GM23338 (cell line): ENCODE measurements at regions not wholly inside any gene's neighbourhood (a gene's known extent, or its start where the extent isn't known, plus 50 kb on each side); places are given as distances from the start of the nearest gene placed in this dataset.

ENCODE experiments used
- ATAC-seq: fragments of 200-7000 bp; cut with Tn5 transposase; 3 replicates; pipeline ENCODE4 v1.9.1; 2020
- DNase-seq: peaks from one replicate; pipeline ENCODE4 v3.0.0-alpha.2; 2015; ENCODE audit warnings: low spot score
- H2AFZ ChIP-seq: fragments of 200-600 bp; sonication (generic); 2 replicates; pipeline ENCODE4 v1.8.0; 2016; ENCODE audit warnings: antibody characterized with exemption, mild to moderate bottlenecking, moderate library complexity
- H3F3A ChIP-seq: fragments of 200-600 bp; sonication (generic); replicated peaks from 2 replicates; pipeline ENCODE4 v1.8.0; 2017; ENCODE audit warnings: antibody characterized with exemption, mixed run types, low read depth
- H3K27ac ChIP-seq: fragments of 200-600 bp; sonication (generic); 2 replicates; pipeline ENCODE4 v1.6.1; 2016; ENCODE audit warnings: low read depth
- H3K27me3 ChIP-seq: fragments of 200-600 bp; sonication (generic); 2 replicates; pipeline ENCODE4 v1.8.0; 2016; ENCODE audit warnings: mild to moderate bottlenecking, mixed run types, moderate library complexity; ENCODE audit not compliant: insufficient read depth
- H3K36me3 ChIP-seq: fragments of 200-600 bp; sonication (generic); 2 replicates; pipeline ENCODE4 v1.8.0; 2016; ENCODE audit warnings: mild to moderate bottlenecking; ENCODE audit not compliant: insufficient read depth
- H3K4me1 ChIP-seq: fragments of 200-600 bp; sonication (generic); 2 replicates; pipeline ENCODE4 v1.8.0; 2016; ENCODE audit warnings: mild to moderate bottlenecking, moderate library complexity; ENCODE audit not compliant: insufficient read depth
- H3K4me2 ChIP-seq: fragments of 200-600 bp; sonication (generic); 2 replicates; pipeline ENCODE4 v1.7.1; 2017; ENCODE audit warnings: mixed run types
- H3K4me3 ChIP-seq: fragments of 200-600 bp; sonication (generic); 2 replicates; pipeline ENCODE4 v1.6.1; 2016; ENCODE audit warnings: mixed run types
- H3K79me2 ChIP-seq: fragments of 200-600 bp; sonication (generic); replicated peaks from 2 replicates; pipeline ENCODE4 v1.8.0; 2017; ENCODE audit warnings: mild to moderate bottlenecking; ENCODE audit not compliant: insufficient read depth
- H3K9me2 ChIP-seq: fragments of 200-600 bp; sonication (generic); 2 replicates; pipeline ENCODE4 v1.8.0; 2017; ENCODE audit not compliant: insufficient read depth
- H4K20me1 ChIP-seq: fragments of 200-600 bp; sonication (generic); replicated peaks from 2 replicates; pipeline ENCODE4 v1.8.0; 2017; ENCODE audit warnings: mild to moderate bottlenecking; ENCODE audit not compliant: insufficient read depth
- H3K27ac Mint-ChIP-seq: 2 replicates; pipeline ENCODE4 v1.8.0; 2020; ENCODE audit warnings: inconsistent platforms, mild to moderate bottlenecking, moderate library complexity, mixed read lengths
- H3K27me3 Mint-ChIP-seq: 3 replicates; pipeline ENCODE4 v1.8.0; 2022; ENCODE audit warnings: low read depth, mild to moderate bottlenecking, moderate library complexity, mixed read lengths, inconsistent platforms; ENCODE audit not compliant: insufficient read depth, poor library complexity
- H3K36me3 Mint-ChIP-seq: 3 replicates; pipeline ENCODE4 v1.8.0; 2021; ENCODE audit warnings: low read depth, mild to moderate bottlenecking, inconsistent platforms, moderate library complexity, mixed read lengths
- H3K4me1 Mint-ChIP-seq: 3 replicates; pipeline ENCODE4 v1.8.0; 2020; ENCODE audit warnings: mild to moderate bottlenecking, inconsistent platforms, mixed read lengths
- H3K4me3 Mint-ChIP-seq: 3 replicates; pipeline ENCODE4 v1.8.0; 2021; ENCODE audit warnings: moderate library complexity, mild to moderate bottlenecking, inconsistent platforms, mixed read lengths
- H3K9me3 Mint-ChIP-seq: 3 replicates; pipeline ENCODE4 v1.8.0; 2020; ENCODE audit warnings: moderate library complexity, mild to moderate bottlenecking, inconsistent platforms, mixed read lengths
- CREB1 ChIP-seq: fragments of 250-450 bp; sonication (Bioruptor Pico); IDR thresholded peaks from 2 replicates; pipeline ENCODE4 v1.5.0; 2020; ENCODE audit warnings: low read depth, mild to moderate bottlenecking, moderate library complexity
- EZH2 ChIP-seq: fragments of 200-600 bp; sonication (generic); IDR thresholded peaks from one replicate; pipeline ENCODE4 v1.8.0; 2017; ENCODE audit warnings: antibody characterized with exemption, mild to moderate bottlenecking, low read depth; ENCODE audit not compliant: unreplicated experiment
- EZH2phosphoT487 ChIP-seq: fragments of 200-600 bp; sonication (generic); IDR thresholded peaks from one replicate; pipeline ENCODE4 v1.8.1; 2018; ENCODE audit warnings: antibody characterized with exemption; ENCODE audit not compliant: unreplicated experiment
- JUNB ChIP-seq: IDR thresholded peaks from one replicate; pipeline ENCODE4 v1.6.1; 2016; ENCODE audit warnings: antibody characterized with exemption; ENCODE audit not compliant: unreplicated experiment
- NANOG ChIP-seq: IDR thresholded peaks from 2 replicates; pipeline ENCODE4 v1.6.1; 2016; ENCODE audit warnings: antibody characterized with exemption, borderline replicate concordance
- POLR2AphosphoS5 ChIP-seq: IDR thresholded peaks from 2 replicates; pipeline ENCODE4 v1.6.1; 2016; ENCODE audit warnings: antibody characterized with exemption, low read depth
- STAT1 ChIP-seq: IDR thresholded peaks from one replicate; pipeline ENCODE4 v1.6.1; 2016; ENCODE audit warnings: antibody characterized with exemption; ENCODE audit not compliant: unreplicated experiment
- ZNF114 ChIP-seq: fragments of 250-450 bp; sonication (Bioruptor Pico); IDR thresholded peaks from 2 replicates; pipeline ENCODE4 v1.5.0; 2020; ENCODE audit warnings: mild to moderate bottlenecking, moderate library complexity
- ZNF331 ChIP-seq: fragments of 250-450 bp; sonication (Bioruptor Pico); IDR thresholded peaks from 2 replicates; pipeline ENCODE4 v1.5.0; 2020; ENCODE audit warnings: low read depth, mild to moderate bottlenecking, moderate library complexity
- TF ChIP-seq, protein P1 (sequence below), 2 experiments: fragments of 200-600 bp in 1 of 2; sonication (generic) in 1 of 2; conservative IDR thresholded peaks; 2 replicates each; pipeline versions ENCODE4 v1.5.1 to v1.6.1; 2016 to 2017; ENCODE audit warnings: antibody characterized with exemption in 2 of 2, low read depth in 2 of 2, mild to moderate bottlenecking in 2 of 2, moderate library complexity in 1 of 2
- TF ChIP-seq, protein P2 (sequence below): IDR thresholded peaks from 2 replicates; pipeline ENCODE4 v1.6.1; 2016; ENCODE audit warnings: antibody characterized with exemption
- TF ChIP-seq, protein P3 (sequence below): IDR thresholded peaks from one replicate; pipeline ENCODE4 v1.6.1; 2018; ENCODE audit warnings: antibody characterized with exemption; ENCODE audit not compliant: unreplicated experiment
- TF ChIP-seq, protein P4 (sequence below): fragments of 250-450 bp; sonication (Bioruptor Pico); IDR thresholded peaks from 2 replicates; pipeline ENCODE4 v1.5.0; 2020; ENCODE audit warnings: mild to moderate bottlenecking, moderate library complexity

DNA sequence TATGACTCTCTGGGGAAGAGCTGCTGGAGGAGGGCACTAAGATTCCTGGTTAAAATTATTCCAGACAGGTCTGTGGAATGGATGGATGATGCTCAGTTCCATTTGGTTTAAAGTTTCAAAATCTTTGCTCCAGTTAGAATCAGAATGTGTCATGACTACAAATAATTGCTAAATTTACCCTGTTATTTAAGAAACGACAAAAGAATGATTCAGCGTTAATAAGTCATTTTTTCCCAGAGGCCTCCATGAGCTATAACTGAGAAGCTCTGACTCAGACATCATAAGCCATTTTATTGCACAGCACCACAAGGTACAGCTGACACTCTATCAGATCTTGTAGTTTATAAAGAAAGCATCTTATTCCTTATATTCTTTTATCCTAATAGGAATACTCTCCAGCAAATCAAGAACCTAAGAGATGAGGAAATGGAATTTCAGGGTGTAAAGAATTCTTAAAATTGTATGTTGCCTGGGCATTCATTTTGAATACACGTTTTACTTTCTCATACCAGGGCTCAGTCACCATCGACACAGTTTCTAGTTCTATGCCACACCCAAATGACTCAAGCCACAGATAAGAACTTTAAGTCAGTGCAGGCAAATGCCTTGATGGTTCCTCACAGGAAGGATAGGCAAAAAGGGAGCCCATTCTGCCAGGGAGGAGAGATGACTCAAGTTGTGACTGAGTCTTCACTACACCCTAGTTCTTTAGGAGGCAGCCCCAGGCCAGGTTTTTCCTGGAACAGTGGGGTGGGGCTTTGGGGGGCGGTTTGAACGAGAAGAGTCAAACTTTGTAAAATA is 636.0 kb downstream of the MMUT start:
- DNase-seq: no peak
- H3K4me1 Mint-ChIP-seq: peaks cover 4% of the 10 kb centered on the region; the same call in 1 of the 3 replicates

More for the DNA sequence above, 636.0 kb downstream of the MMUT start:
- Histone ChIP-seq H3K9me2 (peaks cover 3% of the 10 kb centered on the region; the same call in 1 of the 2 replicates), H3K36me3 (no peaks in the 10 kb centered on the region), H3K4me3 (no peak overlapping the region), H4K20me1 (no peaks in the 10 kb centered on the region), H3K27me3 (no peaks in the 10 kb centered on the region), H3K79me2 (no peaks in the 10 kb centered on the region), H3F3A (no peaks in the 10 kb centered on the region), H3K27ac (no peak overlapping the region), H2AFZ (peak overlapping the region; percentile 35; the same call in 1 of the 2 replicates), H3K4me1 (peaks cover 13% of the 10 kb centered on the region; the same call in 1 of the 2 replicates), H3K4me2 (no peak overlapping the region)
- Mint-ChIP-seq H3K4me3 (no peak overlapping the region), H3K36me3 (no peaks in the 10 kb centered on the region), H3K27ac (no peak overlapping the region), H3K27me3 (no peaks in the 10 kb centered on the region), H3K9me3 (no peaks in the 10 kb centered on the region)
- TF ChIP-seq JUNB (no peak), CREB1 (CRISPR knock-in tag) (no peak), ZNF331 (CRISPR knock-in tag) (no peak), EZH2phosphoT487 (no peak), EZH2 (no peak), ZNF114 (CRISPR knock-in tag) (no peak), STAT1 (no peak), NANOG (no peak), POLR2AphosphoS5 (no peak)
- TF ChIP-seq, protein P1, sequence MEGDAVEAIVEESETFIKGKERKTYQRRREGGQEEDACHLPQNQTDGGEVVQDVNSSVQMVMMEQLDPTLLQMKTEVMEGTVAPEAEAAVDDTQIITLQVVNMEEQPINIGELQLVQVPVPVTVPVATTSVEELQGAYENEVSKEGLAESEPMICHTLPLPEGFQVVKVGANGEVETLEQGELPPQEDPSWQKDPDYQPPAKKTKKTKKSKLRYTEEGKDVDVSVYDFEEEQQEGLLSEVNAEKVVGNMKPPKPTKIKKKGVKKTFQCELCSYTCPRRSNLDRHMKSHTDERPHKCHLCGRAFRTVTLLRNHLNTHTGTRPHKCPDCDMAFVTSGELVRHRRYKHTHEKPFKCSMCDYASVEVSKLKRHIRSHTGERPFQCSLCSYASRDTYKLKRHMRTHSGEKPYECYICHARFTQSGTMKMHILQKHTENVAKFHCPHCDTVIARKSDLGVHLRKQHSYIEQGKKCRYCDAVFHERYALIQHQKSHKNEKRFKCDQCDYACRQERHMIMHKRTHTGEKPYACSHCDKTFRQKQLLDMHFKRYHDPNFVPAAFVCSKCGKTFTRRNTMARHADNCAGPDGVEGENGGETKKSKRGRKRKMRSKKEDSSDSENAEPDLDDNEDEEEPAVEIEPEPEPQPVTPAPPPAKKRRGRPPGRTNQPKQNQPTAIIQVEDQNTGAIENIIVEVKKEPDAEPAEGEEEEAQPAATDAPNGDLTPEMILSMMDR (conservative IDR thresholded peaks at IDR 0.05; ENCODE audit: low read depth in 2 of 2): no peak
- TF ChIP-seq, protein P2, sequence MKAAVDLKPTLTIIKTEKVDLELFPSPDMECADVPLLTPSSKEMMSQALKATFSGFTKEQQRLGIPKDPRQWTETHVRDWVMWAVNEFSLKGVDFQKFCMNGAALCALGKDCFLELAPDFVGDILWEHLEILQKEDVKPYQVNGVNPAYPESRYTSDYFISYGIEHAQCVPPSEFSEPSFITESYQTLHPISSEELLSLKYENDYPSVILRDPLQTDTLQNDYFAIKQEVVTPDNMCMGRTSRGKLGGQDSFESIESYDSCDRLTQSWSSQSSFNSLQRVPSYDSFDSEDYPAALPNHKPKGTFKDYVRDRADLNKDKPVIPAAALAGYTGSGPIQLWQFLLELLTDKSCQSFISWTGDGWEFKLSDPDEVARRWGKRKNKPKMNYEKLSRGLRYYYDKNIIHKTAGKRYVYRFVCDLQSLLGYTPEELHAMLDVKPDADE: no peak
- TF ChIP-seq, protein P3, sequence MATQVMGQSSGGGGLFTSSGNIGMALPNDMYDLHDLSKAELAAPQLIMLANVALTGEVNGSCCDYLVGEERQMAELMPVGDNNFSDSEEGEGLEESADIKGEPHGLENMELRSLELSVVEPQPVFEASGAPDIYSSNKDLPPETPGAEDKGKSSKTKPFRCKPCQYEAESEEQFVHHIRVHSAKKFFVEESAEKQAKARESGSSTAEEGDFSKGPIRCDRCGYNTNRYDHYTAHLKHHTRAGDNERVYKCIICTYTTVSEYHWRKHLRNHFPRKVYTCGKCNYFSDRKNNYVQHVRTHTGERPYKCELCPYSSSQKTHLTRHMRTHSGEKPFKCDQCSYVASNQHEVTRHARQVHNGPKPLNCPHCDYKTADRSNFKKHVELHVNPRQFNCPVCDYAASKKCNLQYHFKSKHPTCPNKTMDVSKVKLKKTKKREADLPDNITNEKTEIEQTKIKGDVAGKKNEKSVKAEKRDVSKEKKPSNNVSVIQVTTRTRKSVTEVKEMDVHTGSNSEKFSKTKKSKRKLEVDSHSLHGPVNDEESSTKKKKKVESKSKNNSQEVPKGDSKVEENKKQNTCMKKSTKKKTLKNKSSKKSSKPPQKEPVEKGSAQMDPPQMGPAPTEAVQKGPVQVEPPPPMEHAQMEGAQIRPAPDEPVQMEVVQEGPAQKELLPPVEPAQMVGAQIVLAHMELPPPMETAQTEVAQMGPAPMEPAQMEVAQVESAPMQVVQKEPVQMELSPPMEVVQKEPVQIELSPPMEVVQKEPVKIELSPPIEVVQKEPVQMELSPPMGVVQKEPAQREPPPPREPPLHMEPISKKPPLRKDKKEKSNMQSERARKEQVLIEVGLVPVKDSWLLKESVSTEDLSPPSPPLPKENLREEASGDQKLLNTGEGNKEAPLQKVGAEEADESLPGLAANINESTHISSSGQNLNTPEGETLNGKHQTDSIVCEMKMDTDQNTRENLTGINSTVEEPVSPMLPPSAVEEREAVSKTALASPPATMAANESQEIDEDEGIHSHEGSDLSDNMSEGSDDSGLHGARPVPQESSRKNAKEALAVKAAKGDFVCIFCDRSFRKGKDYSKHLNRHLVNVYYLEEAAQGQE: no peak
- TF ChIP-seq, protein P4, sequence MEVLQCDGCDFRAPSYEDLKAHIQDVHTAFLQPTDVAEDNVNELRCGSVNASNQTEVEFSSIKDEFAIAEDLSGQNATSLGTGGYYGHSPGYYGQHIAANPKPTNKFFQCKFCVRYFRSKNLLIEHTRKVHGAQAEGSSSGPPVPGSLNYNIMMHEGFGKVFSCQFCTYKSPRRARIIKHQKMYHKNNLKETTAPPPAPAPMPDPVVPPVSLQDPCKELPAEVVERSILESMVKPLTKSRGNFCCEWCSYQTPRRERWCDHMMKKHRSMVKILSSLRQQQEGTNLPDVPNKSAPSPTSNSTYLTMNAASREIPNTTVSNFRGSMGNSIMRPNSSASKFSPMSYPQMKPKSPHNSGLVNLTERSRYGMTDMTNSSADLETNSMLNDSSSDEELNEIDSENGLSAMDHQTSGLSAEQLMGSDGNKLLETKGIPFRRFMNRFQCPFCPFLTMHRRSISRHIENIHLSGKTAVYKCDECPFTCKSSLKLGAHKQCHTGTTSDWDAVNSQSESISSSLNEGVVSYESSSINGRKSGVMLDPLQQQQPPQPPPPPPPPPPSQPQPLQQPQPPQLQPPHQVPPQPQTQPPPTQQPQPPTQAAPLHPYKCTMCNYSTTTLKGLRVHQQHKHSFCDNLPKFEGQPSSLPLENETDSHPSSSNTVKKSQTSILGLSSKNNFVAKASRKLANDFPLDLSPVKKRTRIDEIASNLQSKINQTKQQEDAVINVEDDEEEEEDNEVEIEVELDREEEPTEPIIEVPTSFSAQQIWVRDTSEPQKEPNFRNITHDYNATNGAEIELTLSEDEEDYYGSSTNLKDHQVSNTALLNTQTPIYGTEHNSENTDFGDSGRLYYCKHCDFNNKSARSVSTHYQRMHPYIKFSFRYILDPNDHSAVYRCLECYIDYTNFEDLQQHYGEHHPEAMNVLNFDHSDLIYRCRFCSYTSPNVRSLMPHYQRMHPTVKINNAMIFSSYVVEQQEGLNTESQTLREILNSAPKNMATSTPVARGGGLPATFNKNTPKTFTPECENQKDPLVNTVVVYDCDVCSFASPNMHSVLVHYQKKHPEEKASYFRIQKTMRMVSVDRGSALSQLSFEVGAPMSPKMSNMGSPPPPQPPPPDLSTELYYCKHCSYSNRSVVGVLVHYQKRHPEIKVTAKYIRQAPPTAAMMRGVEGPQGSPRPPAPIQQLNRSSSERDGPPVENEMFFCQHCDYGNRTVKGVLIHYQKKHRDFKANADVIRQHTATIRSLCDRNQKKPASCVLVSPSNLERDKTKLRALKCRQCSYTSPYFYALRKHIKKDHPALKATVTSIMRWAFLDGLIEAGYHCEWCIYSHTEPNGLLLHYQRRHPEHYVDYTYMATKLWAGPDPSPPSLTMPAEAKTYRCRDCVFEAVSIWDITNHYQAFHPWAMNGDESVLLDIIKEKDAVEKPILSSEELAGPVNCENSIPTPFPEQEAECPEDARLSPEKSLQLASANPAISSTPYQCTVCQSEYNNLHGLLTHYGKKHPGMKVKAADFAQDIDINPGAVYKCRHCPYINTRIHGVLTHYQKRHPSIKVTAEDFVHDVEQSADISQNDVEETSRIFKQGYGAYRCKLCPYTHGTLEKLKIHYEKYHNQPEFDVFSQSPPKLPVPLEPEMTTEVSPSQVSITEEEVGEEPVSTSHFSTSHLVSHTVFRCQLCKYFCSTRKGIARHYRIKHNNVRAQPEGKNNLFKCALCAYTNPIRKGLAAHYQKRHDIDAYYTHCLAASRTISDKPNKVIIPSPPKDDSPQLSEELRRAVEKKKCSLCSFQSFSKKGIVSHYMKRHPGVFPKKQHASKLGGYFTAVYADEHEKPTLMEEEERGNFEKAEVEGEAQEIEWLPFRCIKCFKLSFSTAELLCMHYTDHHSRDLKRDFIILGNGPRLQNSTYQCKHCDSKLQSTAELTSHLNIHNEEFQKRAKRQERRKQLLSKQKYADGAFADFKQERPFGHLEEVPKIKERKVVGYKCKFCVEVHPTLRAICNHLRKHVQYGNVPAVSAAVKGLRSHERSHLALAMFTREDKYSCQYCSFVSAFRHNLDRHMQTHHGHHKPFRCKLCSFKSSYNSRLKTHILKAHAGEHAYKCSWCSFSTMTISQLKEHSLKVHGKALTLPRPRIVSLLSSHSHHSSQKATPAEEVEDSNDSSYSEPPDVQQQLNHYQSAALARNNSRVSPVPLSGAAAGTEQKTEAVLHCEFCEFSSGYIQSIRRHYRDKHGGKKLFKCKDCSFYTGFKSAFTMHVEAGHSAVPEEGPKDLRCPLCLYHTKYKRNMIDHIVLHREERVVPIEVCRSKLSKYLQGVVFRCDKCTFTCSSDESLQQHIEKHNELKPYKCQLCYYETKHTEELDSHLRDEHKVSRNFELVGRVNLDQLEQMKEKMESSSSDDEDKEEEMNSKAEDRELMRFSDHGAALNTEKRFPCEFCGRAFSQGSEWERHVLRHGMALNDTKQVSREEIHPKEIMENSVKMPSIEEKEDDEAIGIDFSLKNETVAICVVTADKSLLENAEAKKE: no peak
- ATAC-seq: no peak
